ENCODE measurements at regions not wholly inside any gene's neighbourhood (a gene's known extent, or its start where the extent isn't known, plus 50 kb on each side); places are given as distances from the start of the nearest gene placed in this dataset.

GRCh38 chr9:13351778-13352386 lies 72.4 kb upstream of the MPDZ start:
- TF ChIP-seq, protein P1, sequence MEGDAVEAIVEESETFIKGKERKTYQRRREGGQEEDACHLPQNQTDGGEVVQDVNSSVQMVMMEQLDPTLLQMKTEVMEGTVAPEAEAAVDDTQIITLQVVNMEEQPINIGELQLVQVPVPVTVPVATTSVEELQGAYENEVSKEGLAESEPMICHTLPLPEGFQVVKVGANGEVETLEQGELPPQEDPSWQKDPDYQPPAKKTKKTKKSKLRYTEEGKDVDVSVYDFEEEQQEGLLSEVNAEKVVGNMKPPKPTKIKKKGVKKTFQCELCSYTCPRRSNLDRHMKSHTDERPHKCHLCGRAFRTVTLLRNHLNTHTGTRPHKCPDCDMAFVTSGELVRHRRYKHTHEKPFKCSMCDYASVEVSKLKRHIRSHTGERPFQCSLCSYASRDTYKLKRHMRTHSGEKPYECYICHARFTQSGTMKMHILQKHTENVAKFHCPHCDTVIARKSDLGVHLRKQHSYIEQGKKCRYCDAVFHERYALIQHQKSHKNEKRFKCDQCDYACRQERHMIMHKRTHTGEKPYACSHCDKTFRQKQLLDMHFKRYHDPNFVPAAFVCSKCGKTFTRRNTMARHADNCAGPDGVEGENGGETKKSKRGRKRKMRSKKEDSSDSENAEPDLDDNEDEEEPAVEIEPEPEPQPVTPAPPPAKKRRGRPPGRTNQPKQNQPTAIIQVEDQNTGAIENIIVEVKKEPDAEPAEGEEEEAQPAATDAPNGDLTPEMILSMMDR (IDR thresholded peaks at IDR 0.05; ENCODE audit: insufficient read depth, low read length, poor library complexity, severe bottlenecking) = peak; percentile 57
- H3K36me3 ChIP-seq (ENCODE audit: control insufficient read depth, insufficient read depth, low read length) = no peaks in the 10 kb centered on the region
- no peaks in the 10 kb centered on the region for H3K27me3 ChIP-seq (ENCODE audit: control insufficient read depth, insufficient read depth, low read length)
- H3K4me3 ChIP-seq (ENCODE audit: low read depth, low read length) = no peak overlapping the region
- peak; percentile 1 for DNase-seq (ENCODE audit: low read depth)

DNA sequence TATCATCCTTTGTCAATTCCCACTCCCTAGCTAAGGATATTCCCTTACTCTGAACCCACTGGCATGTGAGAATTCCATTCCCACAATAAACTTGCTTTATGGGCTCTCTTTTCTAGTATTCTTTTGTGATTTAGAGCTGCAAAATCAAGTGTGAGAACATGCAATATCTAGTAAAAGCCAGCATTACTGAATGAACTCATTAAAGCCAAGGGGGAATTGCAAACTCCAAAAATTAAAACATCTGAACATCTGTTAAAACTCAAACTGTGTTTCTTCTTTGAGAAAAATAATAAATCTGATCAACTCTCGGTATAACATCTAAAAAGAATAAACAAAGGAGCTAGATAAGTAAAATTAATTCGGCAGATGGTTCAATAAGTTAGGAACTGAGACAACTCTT lies 53.1 kb upstream of the MPDZ start:
- no peaks in the 10 kb centered on the region for H3K36me3 ChIP-seq (ENCODE audit: control insufficient read depth, insufficient read depth, low read length)
- no peak overlapping the region for H3K4me3 ChIP-seq (ENCODE audit: low read depth, low read length)
- no peaks in the 10 kb centered on the region for H3K27me3 ChIP-seq (ENCODE audit: control insufficient read depth, insufficient read depth, low read length)
- no peak for DNase-seq (ENCODE audit: low read depth)
- TF ChIP-seq, protein P1 (IDR thresholded peaks at IDR 0.05; ENCODE audit: insufficient read depth, low read length, poor library complexity, severe bottlenecking) = no peak

- TF ChIP-seq, protein P1 (IDR thresholded peaks at IDR 0.05; ENCODE audit: insufficient read depth, low read length, poor library complexity, severe bottlenecking) = no peak
- no peaks in the 10 kb centered on the region for H3K27me3 ChIP-seq (ENCODE audit: control insufficient read depth, insufficient read depth, low read length)
- no peak overlapping the region for H3K4me3 ChIP-seq (ENCODE audit: low read depth, low read length)
- no peak for DNase-seq (ENCODE audit: low read depth)
- no peaks in the 10 kb centered on the region for H3K36me3 ChIP-seq (ENCODE audit: control insufficient read depth, insufficient read depth, low read length)
Measured at GRCh38 chr9:13331320-13331719, 51.8 kb upstream of the MPDZ start.

DNA sequence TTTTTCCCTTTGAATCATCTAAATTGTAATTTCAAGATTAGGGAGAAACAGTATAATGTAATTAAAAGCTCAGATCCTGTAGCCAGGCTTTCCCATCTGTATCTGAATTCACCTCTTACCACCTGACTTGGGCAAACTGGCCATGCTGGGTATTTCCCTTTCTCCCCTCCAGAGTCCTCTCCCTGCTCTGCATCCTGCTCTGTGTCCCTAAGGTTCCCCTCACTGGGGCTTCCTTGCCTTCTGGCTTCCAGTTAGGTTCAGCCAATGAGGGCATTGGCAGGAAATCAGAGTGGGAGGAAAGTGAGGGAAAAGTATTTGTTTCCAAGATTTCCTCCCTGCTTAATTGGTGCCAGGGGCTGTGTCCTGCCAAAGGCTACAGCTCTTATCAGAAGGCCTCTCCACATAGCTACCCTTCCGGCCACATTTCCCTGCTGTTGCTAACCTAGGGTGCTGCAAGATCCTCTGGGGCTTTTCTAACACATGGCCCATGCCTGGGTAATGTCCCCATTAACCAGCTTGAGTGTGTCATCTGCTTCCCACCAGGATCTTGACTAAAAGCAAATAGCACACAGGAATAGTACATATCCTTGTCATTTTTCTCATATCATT lies 51.0 kb upstream of the MPDZ start:
- TF ChIP-seq, protein P1 (IDR thresholded peaks at IDR 0.05; ENCODE audit: insufficient read depth, low read length, poor library complexity, severe bottlenecking) = no peak
- Histone ChIP-seq H3K4me3 (ENCODE audit: low read depth, low read length) (no peak overlapping the region), H3K27me3 (ENCODE audit: control insufficient read depth, insufficient read depth, low read length) (no peaks in the 10 kb centered on the region), H3K36me3 (ENCODE audit: control insufficient read depth, insufficient read depth, low read length) (no peaks in the 10 kb centered on the region)
- no peak for DNase-seq (ENCODE audit: low read depth)

All from kidney epithelial cell (primary cell).